ENCODE measurements at regions not wholly inside any gene's neighbourhood (a gene's known extent, or its start where the extent isn't known, plus 50 kb on each side); places are given as distances from the start of the nearest gene placed in this dataset.

DNA sequence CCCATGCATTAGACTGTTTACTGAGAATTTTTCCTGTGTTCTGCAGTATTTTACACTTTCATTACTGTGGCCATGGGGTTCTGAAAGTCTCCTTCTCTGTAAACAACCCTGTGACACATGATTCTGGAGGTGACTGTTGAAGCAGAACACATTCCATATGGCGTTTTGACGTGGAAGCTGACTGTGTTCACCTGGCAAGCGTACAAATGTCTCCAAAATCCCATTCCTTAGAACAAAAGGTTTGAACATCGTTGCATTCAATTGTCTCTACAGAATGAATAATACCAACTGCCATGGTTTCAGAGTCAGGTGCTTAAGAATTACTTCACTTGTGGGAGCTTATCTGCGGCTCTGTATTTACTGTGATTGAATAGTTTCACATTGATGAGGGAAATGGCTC is 485.6 kb upstream of the TMEM132C start (continued):
- TF ChIP-seq, protein P1, sequence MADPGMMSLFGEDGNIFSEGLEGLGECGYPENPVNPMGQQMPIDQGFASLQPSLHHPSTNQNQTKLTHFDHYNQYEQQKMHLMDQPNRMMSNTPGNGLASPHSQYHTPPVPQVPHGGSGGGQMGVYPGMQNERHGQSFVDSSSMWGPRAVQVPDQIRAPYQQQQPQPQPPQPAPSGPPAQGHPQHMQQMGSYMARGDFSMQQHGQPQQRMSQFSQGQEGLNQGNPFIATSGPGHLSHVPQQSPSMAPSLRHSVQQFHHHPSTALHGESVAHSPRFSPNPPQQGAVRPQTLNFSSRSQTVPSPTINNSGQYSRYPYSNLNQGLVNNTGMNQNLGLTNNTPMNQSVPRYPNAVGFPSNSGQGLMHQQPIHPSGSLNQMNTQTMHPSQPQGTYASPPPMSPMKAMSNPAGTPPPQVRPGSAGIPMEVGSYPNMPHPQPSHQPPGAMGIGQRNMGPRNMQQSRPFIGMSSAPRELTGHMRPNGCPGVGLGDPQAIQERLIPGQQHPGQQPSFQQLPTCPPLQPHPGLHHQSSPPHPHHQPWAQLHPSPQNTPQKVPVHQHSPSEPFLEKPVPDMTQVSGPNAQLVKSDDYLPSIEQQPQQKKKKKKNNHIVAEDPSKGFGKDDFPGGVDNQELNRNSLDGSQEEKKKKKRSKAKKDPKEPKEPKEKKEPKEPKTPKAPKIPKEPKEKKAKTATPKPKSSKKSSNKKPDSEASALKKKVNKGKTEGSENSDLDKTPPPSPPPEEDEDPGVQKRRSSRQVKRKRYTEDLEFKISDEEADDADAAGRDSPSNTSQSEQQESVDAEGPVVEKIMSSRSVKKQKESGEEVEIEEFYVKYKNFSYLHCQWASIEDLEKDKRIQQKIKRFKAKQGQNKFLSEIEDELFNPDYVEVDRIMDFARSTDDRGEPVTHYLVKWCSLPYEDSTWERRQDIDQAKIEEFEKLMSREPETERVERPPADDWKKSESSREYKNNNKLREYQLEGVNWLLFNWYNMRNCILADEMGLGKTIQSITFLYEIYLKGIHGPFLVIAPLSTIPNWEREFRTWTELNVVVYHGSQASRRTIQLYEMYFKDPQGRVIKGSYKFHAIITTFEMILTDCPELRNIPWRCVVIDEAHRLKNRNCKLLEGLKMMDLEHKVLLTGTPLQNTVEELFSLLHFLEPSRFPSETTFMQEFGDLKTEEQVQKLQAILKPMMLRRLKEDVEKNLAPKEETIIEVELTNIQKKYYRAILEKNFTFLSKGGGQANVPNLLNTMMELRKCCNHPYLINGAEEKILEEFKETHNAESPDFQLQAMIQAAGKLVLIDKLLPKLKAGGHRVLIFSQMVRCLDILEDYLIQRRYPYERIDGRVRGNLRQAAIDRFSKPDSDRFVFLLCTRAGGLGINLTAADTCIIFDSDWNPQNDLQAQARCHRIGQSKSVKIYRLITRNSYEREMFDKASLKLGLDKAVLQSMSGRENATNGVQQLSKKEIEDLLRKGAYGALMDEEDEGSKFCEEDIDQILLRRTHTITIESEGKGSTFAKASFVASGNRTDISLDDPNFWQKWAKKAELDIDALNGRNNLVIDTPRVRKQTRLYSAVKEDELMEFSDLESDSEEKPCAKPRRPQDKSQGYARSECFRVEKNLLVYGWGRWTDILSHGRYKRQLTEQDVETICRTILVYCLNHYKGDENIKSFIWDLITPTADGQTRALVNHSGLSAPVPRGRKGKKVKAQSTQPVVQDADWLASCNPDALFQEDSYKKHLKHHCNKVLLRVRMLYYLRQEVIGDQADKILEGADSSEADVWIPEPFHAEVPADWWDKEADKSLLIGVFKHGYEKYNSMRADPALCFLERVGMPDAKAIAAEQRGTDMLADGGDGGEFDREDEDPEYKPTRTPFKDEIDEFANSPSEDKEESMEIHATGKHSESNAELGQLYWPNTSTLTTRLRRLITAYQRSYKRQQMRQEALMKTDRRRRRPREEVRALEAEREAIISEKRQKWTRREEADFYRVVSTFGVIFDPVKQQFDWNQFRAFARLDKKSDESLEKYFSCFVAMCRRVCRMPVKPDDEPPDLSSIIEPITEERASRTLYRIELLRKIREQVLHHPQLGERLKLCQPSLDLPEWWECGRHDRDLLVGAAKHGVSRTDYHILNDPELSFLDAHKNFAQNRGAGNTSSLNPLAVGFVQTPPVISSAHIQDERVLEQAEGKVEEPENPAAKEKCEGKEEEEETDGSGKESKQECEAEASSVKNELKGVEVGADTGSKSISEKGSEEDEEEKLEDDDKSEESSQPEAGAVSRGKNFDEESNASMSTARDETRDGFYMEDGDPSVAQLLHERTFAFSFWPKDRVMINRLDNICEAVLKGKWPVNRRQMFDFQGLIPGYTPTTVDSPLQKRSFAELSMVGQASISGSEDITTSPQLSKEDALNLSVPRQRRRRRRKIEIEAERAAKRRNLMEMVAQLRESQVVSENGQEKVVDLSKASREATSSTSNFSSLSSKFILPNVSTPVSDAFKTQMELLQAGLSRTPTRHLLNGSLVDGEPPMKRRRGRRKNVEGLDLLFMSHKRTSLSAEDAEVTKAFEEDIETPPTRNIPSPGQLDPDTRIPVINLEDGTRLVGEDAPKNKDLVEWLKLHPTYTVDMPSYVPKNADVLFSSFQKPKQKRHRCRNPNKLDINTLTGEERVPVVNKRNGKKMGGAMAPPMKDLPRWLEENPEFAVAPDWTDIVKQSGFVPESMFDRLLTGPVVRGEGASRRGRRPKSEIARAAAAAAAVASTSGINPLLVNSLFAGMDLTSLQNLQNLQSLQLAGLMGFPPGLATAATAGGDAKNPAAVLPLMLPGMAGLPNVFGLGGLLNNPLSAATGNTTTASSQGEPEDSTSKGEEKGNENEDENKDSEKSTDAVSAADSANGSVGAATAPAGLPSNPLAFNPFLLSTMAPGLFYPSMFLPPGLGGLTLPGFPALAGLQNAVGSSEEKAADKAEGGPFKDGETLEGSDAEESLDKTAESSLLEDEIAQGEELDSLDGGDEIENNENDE (IDR thresholded peaks at IDR 0.05; ENCODE audit: insufficient replicate concordance, low read length): no peak
- TF ChIP-seq JUN (IDR thresholded peaks at IDR 0.05; ENCODE audit: low read depth, low read length) (no peak), RAD21 (IDR thresholded peaks at IDR 0.05 in 1 of 2, conservative IDR thresholded peaks at IDR 0.05 in 1 of 2; ENCODE audit: low read depth in 2 of 2, low read length in 2 of 2) (no peak), USF2 (IDR thresholded peaks at IDR 0.05; ENCODE audit: low read length) (no peak), BCL11A (IDR thresholded peaks at IDR 0.05; ENCODE audit: low read depth in 2 of 2, low read length in 2 of 2) (no peak), SP1 (IDR thresholded peaks at IDR 0.05; ENCODE audit: low read depth, low read length) (no peak), CREB1 (IDR thresholded peaks at IDR 0.05) (no peak), RNF2 (IDR thresholded peaks at IDR 0.05; ENCODE audit: borderline replicate concordance, low read depth, low read length, missing control alignments, poor library complexity, severe bottlenecking) (no peak), ZNF274 (IDR thresholded peaks at IDR 0.05; ENCODE audit: borderline replicate concordance, extremely low read depth, low read length) (no peak)
- TF ChIP-seq, protein P2, sequence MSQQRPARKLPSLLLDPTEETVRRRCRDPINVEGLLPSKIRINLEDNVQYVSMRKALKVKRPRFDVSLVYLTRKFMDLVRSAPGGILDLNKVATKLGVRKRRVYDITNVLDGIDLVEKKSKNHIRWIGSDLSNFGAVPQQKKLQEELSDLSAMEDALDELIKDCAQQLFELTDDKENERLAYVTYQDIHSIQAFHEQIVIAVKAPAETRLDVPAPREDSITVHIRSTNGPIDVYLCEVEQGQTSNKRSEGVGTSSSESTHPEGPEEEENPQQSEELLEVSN (IDR thresholded peaks at IDR 0.05): no peak
